ENCODE measurements at regions not wholly inside any gene's neighbourhood (a gene's known extent, or its start where the extent isn't known, plus 50 kb on each side); places are given as distances from the start of the nearest gene placed in this dataset.
"Not testable (repeated sequence)": the region's sequence is repeated elsewhere in the genome, so short reads cannot be mapped to it uniquely, and the experiment has no call there.

DNA sequence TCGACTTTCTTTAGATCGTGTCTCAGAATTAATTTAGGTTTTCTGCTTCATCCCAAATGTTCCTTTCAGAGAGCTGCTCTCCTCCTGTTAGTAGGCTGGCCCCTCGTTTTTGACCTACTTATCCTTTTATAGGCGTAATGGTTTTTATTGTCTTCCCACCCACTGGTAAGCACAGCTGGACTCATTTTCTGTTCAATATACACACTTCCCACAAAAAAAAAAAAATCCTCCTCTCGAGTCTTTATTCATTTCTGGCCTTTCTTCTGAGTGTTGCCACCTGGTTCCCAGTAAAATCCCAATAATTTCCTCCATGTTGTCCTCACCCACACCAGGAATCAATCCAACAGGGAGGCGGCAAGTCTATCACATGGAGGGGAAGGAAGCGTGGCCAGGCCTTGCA is 970.2 kb upstream of the CELF2 start:
- DNase-seq (ENCODE audit: low spot score), result no peak
- TF ChIP-seq CTCF (IDR thresholded peaks at IDR 0.05; ENCODE audit: extremely low read depth, missing control alignments), result no peak

DNA sequence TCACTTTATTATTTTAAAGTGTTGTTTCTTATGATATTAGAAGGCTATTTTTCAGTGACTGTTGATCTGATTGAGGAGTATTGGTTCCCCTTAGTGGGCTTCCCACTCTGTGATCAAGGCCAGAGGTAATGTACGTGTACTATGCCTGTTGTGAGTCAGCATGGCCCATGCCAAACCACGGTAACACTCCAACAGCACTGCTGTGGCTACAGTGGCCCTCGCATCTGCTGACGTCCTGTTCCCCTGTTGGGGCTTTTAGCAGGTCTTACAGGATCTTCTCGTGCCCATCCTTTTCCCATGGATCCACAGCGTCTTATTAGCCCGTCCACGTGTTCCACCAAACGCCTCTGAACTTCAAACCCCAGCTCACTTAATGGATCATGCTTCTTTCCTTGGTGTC is 964.6 kb upstream of the CELF2 start:
- no peak for TF ChIP-seq CTCF (IDR thresholded peaks at IDR 0.05; ENCODE audit: extremely low read depth, missing control alignments)
- no peak for DNase-seq (ENCODE audit: low spot score)

GRCh38 chr10:10054466-10054865 is 963.2 kb upstream of the CELF2 start:
- DNase-seq (ENCODE audit: low spot score), result no peak
- TF ChIP-seq CTCF (IDR thresholded peaks at IDR 0.05; ENCODE audit: extremely low read depth, missing control alignments), result no peak

DNA sequence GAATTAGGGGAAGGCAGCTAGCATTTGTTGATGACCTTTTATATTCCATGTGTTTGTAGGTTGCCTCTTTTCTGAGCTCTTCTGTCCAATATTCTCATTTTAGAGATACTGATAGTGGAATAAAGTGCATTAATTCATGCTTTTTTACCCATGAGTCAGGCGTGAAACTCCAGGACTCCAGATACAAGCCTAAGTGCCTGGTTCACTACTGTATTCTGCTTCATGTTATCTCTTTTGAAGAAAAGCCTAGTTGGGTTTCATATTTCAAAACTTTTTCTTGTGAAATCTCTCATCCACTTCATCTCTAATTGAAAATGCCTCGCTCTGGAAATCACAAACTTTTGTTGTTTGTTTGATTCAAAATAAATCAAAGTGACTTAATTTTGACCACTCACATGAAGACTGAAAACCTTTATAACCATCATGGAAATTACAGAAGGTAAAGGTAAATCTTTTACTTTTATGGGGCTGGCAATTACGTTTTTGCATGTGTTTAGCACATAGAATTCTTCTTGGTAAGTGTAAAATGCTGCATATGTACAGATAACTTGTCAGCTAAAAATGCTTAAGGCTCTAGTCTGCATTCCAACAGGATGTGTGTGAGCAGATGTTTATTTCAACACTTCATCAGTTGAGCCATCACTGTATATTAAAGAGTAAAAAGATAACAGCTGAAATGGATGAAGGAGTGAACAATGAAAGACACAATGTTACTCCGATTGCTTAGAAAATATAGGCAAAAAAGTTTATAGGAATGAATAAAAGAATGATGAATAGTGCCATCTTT is 961.8 kb upstream of the CELF2 start:
- TF ChIP-seq CTCF (IDR thresholded peaks at IDR 0.05; ENCODE audit: extremely low read depth, missing control alignments), result no peak

DNA sequence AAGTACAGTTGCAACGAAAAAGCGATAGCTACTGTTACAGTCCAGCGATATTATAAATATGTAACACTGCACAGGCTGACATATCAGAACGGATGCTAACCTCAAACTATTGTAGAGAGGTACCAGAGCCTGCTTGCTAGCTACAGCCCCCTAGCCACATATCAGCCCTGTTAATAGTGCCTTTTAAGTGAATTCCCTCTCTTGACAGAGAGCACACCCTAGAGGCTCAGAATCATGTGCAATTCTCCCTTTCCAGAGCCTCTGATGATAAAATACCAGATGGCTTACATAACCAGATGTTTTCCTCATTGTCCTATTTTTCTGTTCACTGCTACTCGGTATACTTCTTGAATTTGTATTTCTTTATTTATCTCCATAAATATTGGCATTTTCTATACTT is 960.7 kb upstream of the CELF2 start:
- no peak for TF ChIP-seq CTCF (IDR thresholded peaks at IDR 0.05; ENCODE audit: extremely low read depth, missing control alignments)
- DNase-seq (ENCODE audit: low spot score), result no peak

More for the DNA sequence above, 961.8 kb upstream of the CELF2 start:
- no peak for DNase-seq (ENCODE audit: low spot score)

DNA sequence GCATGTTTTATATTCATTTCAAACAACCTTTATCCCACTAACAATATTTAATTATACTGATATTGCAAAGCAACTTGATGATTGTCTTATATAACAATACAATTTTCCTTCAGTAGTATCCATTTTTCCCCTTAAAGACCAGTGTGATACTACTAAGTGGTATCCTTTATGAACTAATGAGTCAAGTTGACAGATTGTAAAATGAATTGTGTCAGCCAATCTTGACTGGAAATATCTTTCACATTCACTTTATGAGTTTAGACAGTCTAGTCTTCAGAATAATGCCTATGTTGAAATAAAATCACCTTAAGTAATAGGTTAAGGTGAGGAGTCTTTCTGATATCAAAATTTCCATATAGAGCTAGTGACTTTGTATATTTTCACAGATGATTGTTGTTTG is 950.0 kb upstream of the CELF2 start:
- no peak for TF ChIP-seq CTCF (IDR thresholded peaks at IDR 0.05; ENCODE audit: extremely low read depth, missing control alignments)
- no peak for DNase-seq (ENCODE audit: low spot score)

- not testable (repeated sequence) for DNase-seq (ENCODE audit: low spot score)
Measured at GRCh38 chr10:10074847-10075246, 942.8 kb upstream of the CELF2 start.

- TF ChIP-seq CTCF (IDR thresholded peaks at IDR 0.05; ENCODE audit: extremely low read depth, missing control alignments), result no peak
- DNase-seq (ENCODE audit: low spot score), result no peak
Measured at GRCh38 chr10:10078446-10078845, 939.2 kb upstream of the CELF2 start.

Data from GM20000 (cell line).